Breast epithelium (tissue), 3 donors: ENCODE measurements at regions not wholly inside any gene's neighbourhood (a gene's known extent, or its start where the extent isn't known, plus 50 kb on each side); places are given as distances from the start of the nearest gene placed in this dataset.

Experiments
- CTCF ChIP-seq, 3 donors: fragments of 450-650 bp; IDR thresholded peaks; one replicate each; pipeline ENCODE4 v1.5.1; 2016 to 2017; ENCODE audit warnings: antibody characterized with exemption in 3 of 3, mild to moderate bottlenecking in 3 of 3, moderate library complexity in 3 of 3
- POLR2A ChIP-seq: fragments of 450-650 bp; IDR thresholded peaks from one replicate; pipeline ENCODE4 v1.6.1; 2016; ENCODE audit warnings: antibody characterized with exemption, mild to moderate bottlenecking, moderate library complexity
- POLR2AphosphoS5 ChIP-seq, 3 donors: sonication (generic); formaldehyde crosslinking; IDR thresholded peaks; one replicate each; pipeline ENCODE4 v1.6.1; 2017; ENCODE audit warnings: antibody characterized with exemption in 3 of 3

DNA sequence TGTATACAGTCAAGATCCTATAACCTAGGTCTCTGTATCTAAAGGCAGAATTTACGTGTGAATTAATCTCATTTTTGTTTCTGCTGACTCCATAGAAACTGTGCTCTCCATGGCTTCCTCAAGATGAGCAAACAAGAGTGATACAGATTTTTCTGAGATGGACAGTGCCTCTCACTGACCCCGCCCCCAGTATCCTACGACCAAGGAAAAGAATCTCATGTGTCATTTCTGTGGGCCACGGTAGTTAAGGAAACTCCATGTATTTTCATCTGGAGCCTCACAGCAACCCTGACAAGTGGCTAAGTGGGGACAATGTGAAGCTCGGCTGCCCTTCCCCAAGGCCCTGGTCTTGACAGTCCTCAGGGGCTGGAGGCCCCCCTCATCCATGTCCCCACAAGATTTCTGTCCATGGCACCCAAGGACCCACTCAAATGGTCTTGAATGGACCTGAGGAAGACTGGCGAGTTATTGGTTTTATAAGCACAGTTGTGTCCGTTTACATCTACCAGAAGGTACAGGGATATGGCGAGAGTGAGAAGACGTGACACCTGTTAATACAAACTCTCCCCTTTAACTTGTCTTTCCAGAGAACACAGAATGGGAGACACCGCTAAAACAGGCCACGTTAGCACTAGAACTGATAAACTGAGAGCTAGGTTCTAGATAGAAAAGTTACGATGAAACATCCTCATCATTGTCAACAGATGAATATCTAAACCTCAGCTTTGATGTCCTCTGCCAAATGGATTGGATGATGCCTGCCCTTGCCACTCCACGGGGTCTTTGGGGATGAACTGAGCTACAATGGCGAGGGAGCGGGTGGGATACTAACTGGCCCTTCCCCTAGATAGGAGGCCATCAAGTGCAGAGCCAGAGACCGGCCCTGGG lies 108.4 kb upstream of the EGLN3 start:
- TF ChIP-seq POLR2AphosphoS5 (IDR thresholded peaks at IDR 0.05) (no peak), CTCF (IDR thresholded peaks at IDR 0.05) (no peak), POLR2A (no peak)
